ENCODE measurements at regions not wholly inside any gene's neighbourhood (a gene's known extent, or its start where the extent isn't known, plus 50 kb on each side); places are given as distances from the start of the nearest gene placed in this dataset.

DNA sequence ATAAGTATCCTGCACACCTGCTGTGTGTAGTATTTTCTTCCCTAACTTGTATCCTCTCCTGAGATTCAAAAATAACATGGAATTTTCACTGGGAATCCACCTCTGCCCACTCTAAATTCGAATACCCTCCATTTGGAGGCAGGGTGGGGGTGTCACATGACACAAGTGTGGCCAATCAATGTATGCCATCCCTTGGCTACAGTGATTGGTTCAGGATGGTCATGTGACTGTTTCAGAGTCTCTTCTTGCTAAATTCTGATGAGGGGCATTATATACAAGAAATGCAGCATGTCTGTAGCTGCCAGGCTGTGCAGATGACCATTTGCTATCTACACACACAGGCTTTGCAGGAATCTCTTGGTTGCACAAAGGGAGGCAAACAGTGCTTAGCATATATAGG, 86.8 kb upstream of the TMEM132C start:
- DNase-seq, result no peak

- no peak for DNase-seq
Observed at GRCh38 chr12:128190052-128190451, 76.9 kb upstream of the TMEM132C start.

DNA sequence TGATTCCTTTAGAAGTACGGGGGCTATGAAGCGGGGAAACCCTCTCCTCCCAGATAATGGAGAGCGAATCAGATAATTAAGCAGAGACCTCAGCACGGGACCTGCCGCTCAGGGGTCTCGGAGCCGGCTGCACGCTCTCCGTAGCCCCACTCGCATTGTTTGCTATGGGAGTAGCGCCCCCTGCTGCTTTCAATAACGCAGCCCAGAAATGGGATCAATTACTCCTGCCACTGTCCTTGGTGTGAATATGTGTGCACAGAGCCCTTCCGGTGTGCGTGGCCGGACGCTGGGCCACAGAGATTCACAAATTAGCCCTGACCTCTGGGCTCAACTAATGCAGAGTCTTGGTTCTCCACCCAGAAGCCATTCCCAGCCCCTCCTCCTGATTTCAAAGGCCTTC, 76.4 kb upstream of the TMEM132C start:
- no peak for DNase-seq

- DNase-seq, result no peak
Observed at GRCh38 chr12:128191380-128191779, 75.6 kb upstream of the TMEM132C start.

- no peak for DNase-seq
Observed at GRCh38 chr12:128204711-128205110, 62.3 kb upstream of the TMEM132C start.

- DNase-seq, result no peak
Observed at GRCh38 chr12:128205145-128205544, 61.8 kb upstream of the TMEM132C start.

DNA sequence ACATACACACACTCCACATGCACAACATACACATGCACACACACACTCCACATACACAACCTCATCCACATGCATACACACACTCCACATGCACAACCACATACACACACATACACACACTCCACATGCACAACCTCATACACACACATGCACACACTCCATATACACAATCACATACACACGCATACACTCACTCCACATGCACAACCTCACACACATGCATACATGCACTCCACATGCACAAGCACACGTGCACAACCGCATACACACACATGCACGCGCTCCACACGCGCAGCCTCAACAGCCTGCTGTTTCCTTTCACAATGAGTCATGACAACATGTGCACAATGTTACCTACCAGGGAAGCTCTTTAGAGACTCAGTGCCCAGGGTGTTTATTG, 61.2 kb upstream of the TMEM132C start:
- DNase-seq, result no peak

All from GOT3 (cell line).